Astrocyte (in vitro differentiated cells and primary cell): ENCODE measurements at regions not wholly inside any gene's neighbourhood (a gene's known extent, or its start where the extent isn't known, plus 50 kb on each side); places are given as distances from the start of the nearest gene placed in this dataset.
"Not testable (repeated sequence)": the region's sequence is repeated elsewhere in the genome, so short reads cannot be mapped to it uniquely, and the experiment has no call there.

Experiments used
- DNase-seq: peaks from one replicate; pipeline ENCODE4 v3.0.0-alpha.2; 2010; ENCODE audit warnings: low read depth
- FAIRE-seq: peaks from 2 replicates; lab custom pipeline; 2011; peaks lifted over from hg19 to GRCh38; lab: Jason Lieb, UNC
- H2AFZ ChIP-seq: 2 replicates; pipeline ENCODE4 v1.6.0; 2012; ENCODE audit warnings: low read depth, low read length, inconsistent platforms
- H3K27ac ChIP-seq: 2 replicates; pipeline ENCODE4 v1.5.1; 2011; ENCODE audit warnings: low read depth, low read length, inconsistent platforms
- H3K27me3 ChIP-seq: 2 replicates; pipeline ENCODE4 v1.6.0; 2011; ENCODE audit warnings: low read length, inconsistent platforms; ENCODE audit not compliant: insufficient read depth
- H3K36me3 ChIP-seq: 2 replicates; pipeline ENCODE4 v1.5.1; 2011; ENCODE audit warnings: low read length, inconsistent platforms; ENCODE audit not compliant: insufficient read depth
- H3K4me1 ChIP-seq: 2 replicates; pipeline ENCODE4 v1.5.1; 2011; ENCODE audit warnings: low read length, inconsistent platforms; ENCODE audit not compliant: insufficient read depth
- H3K4me2 ChIP-seq: 2 replicates; pipeline ENCODE4 v1.6.0; 2012; ENCODE audit warnings: low read length, inconsistent platforms
- H3K4me3 ChIP-seq: 2 replicates; pipeline ENCODE4 v1.5.1; 2011; ENCODE audit warnings: low read depth, mild to moderate bottlenecking, low read length, inconsistent platforms; ENCODE audit not compliant: insufficient read depth
- H3K79me2 ChIP-seq: 2 replicates; pipeline ENCODE4 v1.6.0; 2012; ENCODE audit warnings: mild to moderate bottlenecking, low read length, inconsistent platforms; ENCODE audit not compliant: insufficient read depth
- H3K9ac ChIP-seq: 2 replicates; pipeline ENCODE4 v1.6.0; 2012; ENCODE audit warnings: mild to moderate bottlenecking, low read length, inconsistent platforms
- H3K9me3 ChIP-seq: 2 replicates; pipeline ENCODE4 v1.5.1; 2012; ENCODE audit warnings: low read depth, mild to moderate bottlenecking, low read length, inconsistent platforms; ENCODE audit not compliant: insufficient read depth
- H4K20me1 ChIP-seq: 2 replicates; pipeline ENCODE4 v1.6.0; 2012; ENCODE audit warnings: low read length, inconsistent platforms; ENCODE audit not compliant: insufficient read depth
- H3K27ac Mint-ChIP-seq: one replicate; pipeline ENCODE4 v1.8.0; 2021; ENCODE audit warnings: mild to moderate bottlenecking, mixed read lengths; ENCODE audit not compliant: unreplicated experiment
- H3K27me3 Mint-ChIP-seq: one replicate; pipeline ENCODE4 v1.8.0; 2021; ENCODE audit warnings: low read depth, mixed read lengths; ENCODE audit not compliant: unreplicated experiment
- H3K36me3 Mint-ChIP-seq: one replicate; pipeline ENCODE4 v1.8.0; 2021; ENCODE audit warnings: low read depth, mixed read lengths; ENCODE audit not compliant: unreplicated experiment
- H3K4me1 Mint-ChIP-seq: one replicate; pipeline ENCODE4 v1.8.0; 2021; ENCODE audit warnings: low read depth, mixed read lengths; ENCODE audit not compliant: unreplicated experiment
- H3K4me3 Mint-ChIP-seq: one replicate; pipeline ENCODE4 v1.8.0; 2021; ENCODE audit warnings: mild to moderate bottlenecking, moderate library complexity, mixed read lengths; ENCODE audit not compliant: unreplicated experiment
- H3K9me3 Mint-ChIP-seq: one replicate; pipeline ENCODE4 v1.8.0; 2021; ENCODE audit warnings: mild to moderate bottlenecking, mixed read lengths; ENCODE audit not compliant: unreplicated experiment
- CTCF ChIP-seq: IDR thresholded peaks from 2 replicates; pipeline ENCODE4 v1.5.1; 2011; ENCODE audit warnings: low read depth, mild to moderate bottlenecking, inconsistent platforms, low read length, moderate library complexity; ENCODE audit not compliant: insufficient read depth
- EZH2 ChIP-seq: IDR thresholded peaks from 2 replicates; pipeline ENCODE4 v1.6.1; 2012; ENCODE audit warnings: mild to moderate bottlenecking, low read length, inconsistent platforms; ENCODE audit not compliant: insufficient read depth

GRCh38 chr6:67933278-67933677 is 701.8 kb upstream of the ADGRB3 start:
- Mint-ChIP-seq H3K36me3 (no peaks in the 10 kb centered on the region), H3K27me3 (no peaks in the 10 kb centered on the region), H3K27ac (no peak overlapping the region), H3K9me3 (peaks cover 2% of the 10 kb centered on the region), H3K4me1 (no peaks in the 10 kb centered on the region), H3K4me3 (no peak overlapping the region)
- H3K9ac ChIP-seq: no peak overlapping the region
- no peaks in the 10 kb centered on the region for H3K36me3 ChIP-seq
- TF ChIP-seq CTCF (no peak), EZH2 (no peak)
- DNase-seq: no peak
- no peaks in the 10 kb centered on the region for H3K27me3 ChIP-seq
- no peak for FAIRE-seq
- no peaks in the 10 kb centered on the region for H4K20me1 ChIP-seq
- H3K4me3 ChIP-seq: no peak overlapping the region
- no peaks in the 10 kb centered on the region for H3K4me1 ChIP-seq
- no peak overlapping the region for H2AFZ ChIP-seq
- no peak overlapping the region for H3K27ac ChIP-seq
- H3K79me2 ChIP-seq: no peaks in the 10 kb centered on the region
- no peaks in the 10 kb centered on the region for H3K9me3 ChIP-seq
- no peak overlapping the region for H3K4me2 ChIP-seq

- H3K27ac Mint-ChIP-seq, H3K4me1 Mint-ChIP-seq, DNase-seq, H3K4me3 ChIP-seq, H3K9ac ChIP-seq, H3K4me3 Mint-ChIP-seq, H4K20me1 ChIP-seq, H3K9me3 ChIP-seq, H2AFZ ChIP-seq, H3K4me2 ChIP-seq, H3K36me3 ChIP-seq, FAIRE-seq, H3K27me3 ChIP-seq, H3K27me3 Mint-ChIP-seq, H3K9me3 Mint-ChIP-seq, H3K36me3 Mint-ChIP-seq, H3K4me1 ChIP-seq, H3K27ac ChIP-seq, H3K79me2 ChIP-seq: not testable (repeated sequence)
These were observed 712.5 kb upstream of the ADGRB3 start for GRCh38 chr6:67922588-67922987.

- H3K27ac Mint-ChIP-seq, H3K36me3 ChIP-seq, H3K27ac ChIP-seq, DNase-seq, H3K27me3 Mint-ChIP-seq, H3K4me2 ChIP-seq, H3K4me1 Mint-ChIP-seq, H3K4me3 ChIP-seq, H3K9me3 ChIP-seq, H3K36me3 Mint-ChIP-seq, H3K9ac ChIP-seq, H3K4me1 ChIP-seq, H3K9me3 Mint-ChIP-seq, FAIRE-seq, H3K79me2 ChIP-seq, H3K27me3 ChIP-seq, H4K20me1 ChIP-seq, H3K4me3 Mint-ChIP-seq, H2AFZ ChIP-seq: not testable (repeated sequence)
These were observed 715.0 kb upstream of the ADGRB3 start for GRCh38 chr6:67920040-67920439.

DNA sequence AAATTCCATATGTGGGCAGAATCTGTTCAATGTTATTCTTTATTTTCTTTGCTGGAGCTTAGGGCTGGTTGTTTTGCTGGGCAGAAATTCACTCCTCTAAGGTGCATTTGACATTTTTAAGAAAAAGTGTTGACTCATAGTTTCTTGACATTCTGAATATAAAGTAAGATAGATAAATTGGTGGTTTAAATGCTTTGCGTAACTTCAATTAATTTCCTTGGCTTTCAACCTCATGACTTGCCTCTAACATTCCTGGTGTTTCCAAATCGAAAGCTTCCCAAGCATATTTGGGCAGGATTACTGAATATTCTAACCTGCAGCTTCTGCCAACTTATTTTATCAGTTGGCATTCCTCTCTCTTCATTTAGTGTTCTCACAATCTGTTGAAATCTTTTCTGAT is 718.7 kb upstream of the ADGRB3 start:
- FAIRE-seq: no peak
- TF ChIP-seq EZH2: no peak
- TF ChIP-seq CTCF: no peak
- H3K9ac ChIP-seq: no peak overlapping the region
- H3K4me3 ChIP-seq: no peak overlapping the region
- H3K79me2 ChIP-seq: no peaks in the 10 kb centered on the region
- peak; percentile 92 for DNase-seq
- Mint-ChIP-seq H3K4me3 (no peak overlapping the region), H3K9me3 (no peaks in the 10 kb centered on the region), H3K36me3 (no peaks in the 10 kb centered on the region), H3K27me3 (no peaks in the 10 kb centered on the region), H3K4me1 (no peaks in the 10 kb centered on the region), H3K27ac (no peak overlapping the region)
- H3K27me3 ChIP-seq: no peaks in the 10 kb centered on the region
- H3K4me2 ChIP-seq: no peak overlapping the region
- H3K36me3 ChIP-seq: no peaks in the 10 kb centered on the region
- H3K9me3 ChIP-seq: no peaks in the 10 kb centered on the region
- no peaks in the 10 kb centered on the region for H4K20me1 ChIP-seq
- no peak overlapping the region for H2AFZ ChIP-seq
- H3K4me1 ChIP-seq: no peaks in the 10 kb centered on the region
- no peak overlapping the region for H3K27ac ChIP-seq
